Immature natural killer cell (primary cell): ENCODE measurements at regions not wholly inside any gene's neighbourhood (a gene's known extent, or its start where the extent isn't known, plus 50 kb on each side); places are given as distances from the start of the nearest gene placed in this dataset.

Experiments
- DNase-seq, 3 donors: peaks; one replicate each; pipeline ENCODE4 v3.0.0; 2022; ENCODE audit warnings: mixed read lengths in 1 of 3
- H3K27ac Mint-ChIP-seq, 6 donors: one replicate each; pipeline ENCODE4 v1.8.0; 2020; ENCODE audit warnings: mixed read lengths in 6 of 6, mild to moderate bottlenecking in 5 of 6, inconsistent platforms in 4 of 6, moderate library complexity in 3 of 6
- H3K27me3 Mint-ChIP-seq, 3 donors: one replicate each; pipeline ENCODE4 v1.8.0; 2020 to 2021; ENCODE audit warnings: low read depth in 3 of 3, mild to moderate bottlenecking in 3 of 3, mixed read lengths in 3 of 3, moderate library complexity in 3 of 3, inconsistent platforms in 1 of 3
- H3K36me3 Mint-ChIP-seq, 3 donors: one replicate each; pipeline ENCODE4 v1.8.0; 2020; ENCODE audit warnings: mixed read lengths in 3 of 3, inconsistent platforms in 2 of 3, mild to moderate bottlenecking in 2 of 3
- H3K4me1 Mint-ChIP-seq, 2 donors: one replicate each; pipeline ENCODE4 v1.8.0; 2020; ENCODE audit warnings: inconsistent platforms in 2 of 2, mild to moderate bottlenecking in 2 of 2, mixed read lengths in 2 of 2, moderate library complexity in 1 of 2
- H3K4me3 Mint-ChIP-seq, 5 donors: one replicate each; pipeline ENCODE4 v1.8.0; 2020; ENCODE audit warnings: mild to moderate bottlenecking in 5 of 5, mixed read lengths in 5 of 5, inconsistent platforms in 3 of 5, moderate library complexity in 3 of 5
- H3K9me3 Mint-ChIP-seq, 6 donors: one replicate each; pipeline ENCODE4 v1.8.0; 2020; ENCODE audit warnings: mild to moderate bottlenecking in 6 of 6, mixed read lengths in 6 of 6, inconsistent platforms in 4 of 6, moderate library complexity in 3 of 6

- Mint-ChIP-seq H3K27ac (no peak overlapping the region), H3K27me3 (peaks cover under 1 to 4% (median 1%) of the 10 kb centered on the region in 3 donors), H3K9me3 (peaks cover 0 to 2% (median 0%) of the 10 kb centered on the region in 6 donors), H3K4me1 (no peaks in the 10 kb centered on the region), H3K36me3 (no peaks in the 10 kb centered on the region), H3K4me3 (no peak overlapping the region)
- DNase-seq = no peak
Measured at GRCh38 chr20:9939231-9939630, 95.6 kb upstream of the ANKEF1 start.

- no peak for DNase-seq
- Mint-ChIP-seq H3K36me3 (no peaks in the 10 kb centered on the region), H3K9me3 (peaks cover 0 to 3% (median 0%) of the 10 kb centered on the region in 6 donors), H3K27me3 (peaks cover 0 to 3% (median 3%) of the 10 kb centered on the region in 3 donors), H3K27ac (no peak overlapping the region), H3K4me3 (no peak overlapping the region), H3K4me1 (no peaks in the 10 kb centered on the region)
Measured at GRCh38 chr20:9935285-9935684, 96.4 kb upstream of the PAK5 start.

GRCh38 chr20:9930142-9930541 is 91.3 kb upstream of the PAK5 start:
- no peak for DNase-seq
- peaks cover 0 to 5% (median 2%) of the 10 kb centered on the region in 3 donors for H3K27me3 Mint-ChIP-seq
- no peaks in the 10 kb centered on the region for H3K4me1 Mint-ChIP-seq
- H3K4me3 Mint-ChIP-seq = no peak overlapping the region
- H3K9me3 Mint-ChIP-seq = peaks cover 0 to 2% (median 0%) of the 10 kb centered on the region in 6 donors
- H3K27ac Mint-ChIP-seq = no peak overlapping the region
- H3K36me3 Mint-ChIP-seq = no peaks in the 10 kb centered on the region

- no peaks in the 10 kb centered on the region for H3K36me3 Mint-ChIP-seq
- H3K4me3 Mint-ChIP-seq = no peak overlapping the region
- peaks cover 0 to 2% (median 0%) of the 10 kb centered on the region in 6 donors for H3K9me3 Mint-ChIP-seq
- no peaks in the 10 kb centered on the region for H3K4me1 Mint-ChIP-seq
- H3K27me3 Mint-ChIP-seq = peaks cover 0 to 3% (median 2%) of the 10 kb centered on the region in 3 donors
- H3K27ac Mint-ChIP-seq = no peak overlapping the region
- no peak for DNase-seq
Measured at GRCh38 chr20:9928955-9929354, 90.1 kb upstream of the PAK5 start.

- H3K4me1 Mint-ChIP-seq = no peaks in the 10 kb centered on the region
- peaks cover 0 to 2% (median 0%) of the 10 kb centered on the region in 6 donors for H3K9me3 Mint-ChIP-seq
- H3K27ac Mint-ChIP-seq = no peak overlapping the region
Measured at GRCh38 chr20:9928281-9928737, 89.4 kb upstream of the PAK5 start.

GRCh38 chr20:9927224-9927623 is 88.3 kb upstream of the PAK5 start:
- Mint-ChIP-seq H3K4me1 (no peaks in the 10 kb centered on the region), H3K27me3 (peaks cover 0 to 3% (median 2%) of the 10 kb centered on the region in 3 donors), H3K9me3 (no peaks in the 10 kb centered on the region), H3K4me3 (no peak overlapping the region), H3K27ac (no peak overlapping the region), H3K36me3 (no peaks in the 10 kb centered on the region)
- DNase-seq = no peak

More at GRCh38 chr20:9928281-9928737, 89.4 kb upstream of the PAK5 start:
- Mint-ChIP-seq H3K27me3 (peaks cover 0 to 3% (median 2%) of the 10 kb centered on the region in 3 donors), H3K4me3 (no peak overlapping the region), H3K36me3 (no peaks in the 10 kb centered on the region)
- DNase-seq = no peak

- Mint-ChIP-seq H3K27me3 (peaks cover 0 to 4% (median 3%) of the 10 kb centered on the region in 3 donors), H3K27ac (no peak overlapping the region), H3K4me3 (no peak overlapping the region), H3K36me3 (no peaks in the 10 kb centered on the region), H3K4me1 (no peaks in the 10 kb centered on the region), H3K9me3 (no peaks in the 10 kb centered on the region)
- DNase-seq = no peak
Measured at GRCh38 chr20:9926476-9926875, 87.6 kb upstream of the PAK5 start.

- no peaks in the 10 kb centered on the region for H3K4me1 Mint-ChIP-seq
- H3K9me3 Mint-ChIP-seq = no peaks in the 10 kb centered on the region
- H3K36me3 Mint-ChIP-seq = no peaks in the 10 kb centered on the region
- H3K4me3 Mint-ChIP-seq = no peak overlapping the region
- no peak overlapping the region for H3K27ac Mint-ChIP-seq
- H3K27me3 Mint-ChIP-seq = peaks cover 0 to 4% (median 3%) of the 10 kb centered on the region in 3 donors
- DNase-seq = no peak
Measured at GRCh38 chr20:9926007-9926406, 87.1 kb upstream of the PAK5 start.

- Mint-ChIP-seq H3K27ac (no peak overlapping the region), H3K27me3 (peaks cover 0 to 4% (median 2%) of the 10 kb centered on the region in 3 donors), H3K9me3 (no peaks in the 10 kb centered on the region), H3K4me1 (no peaks in the 10 kb centered on the region), H3K4me3 (no peak overlapping the region), H3K36me3 (no peaks in the 10 kb centered on the region)
- DNase-seq = no peak
Measured at GRCh38 chr20:9923648-9924047, 84.8 kb upstream of the PAK5 start.

GRCh38 chr20:9920866-9921265 is 82.0 kb upstream of the PAK5 start:
- Mint-ChIP-seq H3K27ac (no peak overlapping the region), H3K9me3 (no peaks in the 10 kb centered on the region)

GRCh38 chr20:9919271-9920014 is 80.6 kb upstream of the PAK5 start:
- DNase-seq = no peak
- Mint-ChIP-seq H3K9me3 (no peaks in the 10 kb centered on the region), H3K27me3 (peaks cover 0 to 8% (median 5%) of the 10 kb centered on the region in 3 donors), H3K27ac (no peak overlapping the region), H3K4me3 (no peak overlapping the region), H3K36me3 (no peaks in the 10 kb centered on the region), H3K4me1 (no peaks in the 10 kb centered on the region)

More at GRCh38 chr20:9920866-9921265, 82.0 kb upstream of the PAK5 start:
- no peaks in the 10 kb centered on the region for H3K4me1 Mint-ChIP-seq
- no peaks in the 10 kb centered on the region for H3K36me3 Mint-ChIP-seq
- DNase-seq = no peak
- H3K27me3 Mint-ChIP-seq = peaks cover 0 to 8% (median 5%) of the 10 kb centered on the region in 3 donors
- H3K4me3 Mint-ChIP-seq = no peak overlapping the region

- Mint-ChIP-seq H3K9me3 (no peaks in the 10 kb centered on the region), H3K4me3 (no peak overlapping the region), H3K27me3 (peaks cover 0 to 8% (median 5%) of the 10 kb centered on the region in 3 donors), H3K27ac (no peak overlapping the region), H3K4me1 (no peaks in the 10 kb centered on the region), H3K36me3 (no peaks in the 10 kb centered on the region)
- DNase-seq = no peak
Measured at GRCh38 chr20:9918348-9918747, 79.5 kb upstream of the PAK5 start.

GRCh38 chr20:9916761-9917160 is 77.9 kb upstream of the PAK5 start:
- no peak overlapping the region for H3K27ac Mint-ChIP-seq
- no peaks in the 10 kb centered on the region for H3K4me1 Mint-ChIP-seq
- DNase-seq = no peak
- no peaks in the 10 kb centered on the region for H3K9me3 Mint-ChIP-seq
- no peaks in the 10 kb centered on the region for H3K36me3 Mint-ChIP-seq
- no peak overlapping the region for H3K4me3 Mint-ChIP-seq
- peaks cover 0 to 7% (median 6%) of the 10 kb centered on the region in 3 donors for H3K27me3 Mint-ChIP-seq

GRCh38 chr20:9912858-9913434 is 74.1 kb upstream of the PAK5 start:
- DNase-seq = peak in 1 of 3 donors; percentile 4
- Mint-ChIP-seq H3K4me3 (no peak overlapping the region), H3K27me3 (peaks cover 1 to 9% (median 6%) of the 10 kb centered on the region in 3 donors), H3K36me3 (no peaks in the 10 kb centered on the region), H3K27ac (no peak overlapping the region), H3K4me1 (no peaks in the 10 kb centered on the region), H3K9me3 (peaks cover 0 to 4% (median 0%) of the 10 kb centered on the region in 6 donors)
